H1 (cell line): ENCODE measurements at regions not wholly inside any gene's neighbourhood (a gene's known extent, or its start where the extent isn't known, plus 50 kb on each side); places are given as distances from the start of the nearest gene placed in this dataset.

Experiments used
- CTCF ChIA-PET: fragments of 300-600 bp; sonication (Branson Sonifier 250); formaldehyde crosslinking; loops from one replicate; lab custom pipeline; 2021; ENCODE audit not compliant: partially characterized antibody; lab: Charles Lee
- POLR2A ChIA-PET: fragments of 300-600 bp; sonication (Branson Sonifier 250); formaldehyde crosslinking; loops from one replicate; lab custom pipeline; 2021; ENCODE audit warnings: inconsistent platforms; ENCODE audit not compliant: partially characterized antibody; lab: Charles Lee
- DNase-seq, 2 experiments: peaks; one replicate each; pipeline versions ENCODE4 v3.0.0 to v3.0.0-alpha.2; 2010 to 2022; ENCODE audit warnings: low spot score in 2 of 2, low read depth in 1 of 2, mixed read lengths in 1 of 2
- FAIRE-seq: peaks from 2 replicates; lab custom pipeline; 2011; peaks lifted over from hg19 to GRCh38; lab: Jason Lieb, UNC
- H2AFZ ChIP-seq: 2 replicates; pipeline ENCODE4 v1.8.1; 2012; ENCODE audit warnings: low read length, inconsistent platforms
- H2AK5ac ChIP-seq: 2 replicates; pipeline ENCODE4 v1.6.1; 2013; ENCODE audit warnings: low read depth, low read length
- H2BK120ac ChIP-seq: replicated peaks from 2 replicates; pipeline ENCODE3; 2013; ENCODE audit warnings: low read depth, low read length, inconsistent platforms
- H2BK12ac ChIP-seq: 2 replicates; pipeline ENCODE4 v1.6.1; 2013; ENCODE audit warnings: low read depth, low read length
- H2BK15ac ChIP-seq: 2 replicates; pipeline ENCODE4 v1.6.1; 2013; ENCODE audit warnings: low read length
- H2BK20ac ChIP-seq: 2 replicates; pipeline ENCODE4 v1.6.1; 2013; ENCODE audit warnings: low read length
- H2BK5ac ChIP-seq: 2 replicates; pipeline ENCODE4 v1.6.1; 2013; ENCODE audit warnings: low read depth, low read length
- H3K14ac ChIP-seq: 2 replicates; pipeline ENCODE4 v1.6.1; 2013; ENCODE audit warnings: inconsistent platforms; ENCODE audit not compliant: insufficient read length
- H3K18ac ChIP-seq: 2 replicates; pipeline ENCODE4 v1.6.1; 2013; ENCODE audit warnings: low read length; ENCODE audit errors: extremely low read depth
- H3K23ac ChIP-seq: 2 replicates; pipeline ENCODE4 v1.6.1; 2013; ENCODE audit warnings: inconsistent platforms; ENCODE audit not compliant: insufficient read length
- H3K23me2 ChIP-seq: 2 replicates; pipeline ENCODE4 v1.6.1; 2013; ENCODE audit warnings: low read depth, low read length
- H3K27ac ChIP-seq: 2 replicates; pipeline ENCODE4 v1.6.1; 2011; ENCODE audit warnings: low read depth, low read length, inconsistent platforms
- H3K27me3 ChIP-seq, 4 experiments: replicated peaks in 1 of 4; 1 replicate in 1 of 4; 2 replicates in 3 of 4; pipeline versions ENCODE4 v1.6.1 to v1.8.1; 2011 to 2013; ENCODE audit warnings: low read length in 3 of 4, mild to moderate bottlenecking in 3 of 4, inconsistent platforms in 2 of 4, mixed read lengths in 2 of 4, moderate library complexity in 1 of 4; ENCODE audit not compliant: control insufficient read depth in 3 of 4, insufficient read depth in 3 of 4; ENCODE audit errors: extremely low read depth in 1 of 4
- H3K36me3 ChIP-seq, 4 experiments: 2 replicates each; pipeline versions ENCODE4 v1.6.1 to v1.8.1; 2011 to 2013; ENCODE audit warnings: mild to moderate bottlenecking in 4 of 4, low read length in 3 of 4, moderate library complexity in 2 of 4, control low read depth in 1 of 4, inconsistent platforms in 1 of 4; ENCODE audit not compliant: insufficient read depth in 4 of 4, control insufficient read depth in 2 of 4
- H3K4ac ChIP-seq: replicated peaks from 2 replicates; pipeline ENCODE3; 2013; ENCODE audit warnings: low read length, low read depth, mixed read lengths, inconsistent platforms; ENCODE audit not compliant: insufficient read length
- H3K4me1 ChIP-seq, 4 experiments: replicated peaks in 1 of 4; 1 replicate in 1 of 4; 2 replicates in 3 of 4; pipeline versions ENCODE4 v1.6.1 to v1.8.1; 2011 to 2013; ENCODE audit warnings: low read length in 3 of 4, inconsistent platforms in 2 of 4, mixed read lengths in 1 of 4; ENCODE audit not compliant: insufficient read depth in 4 of 4, control insufficient read depth in 3 of 4
- H3K4me2 ChIP-seq, 2 experiments: 2 replicates each; pipeline versions ENCODE4 v1.6.1 to v1.8.1; 2011 to 2013; ENCODE audit warnings: low read depth in 2 of 2, low read length in 2 of 2, control low read depth in 1 of 2, inconsistent platforms in 1 of 2, mild to moderate bottlenecking in 1 of 2; ENCODE audit not compliant: insufficient read depth in 1 of 2
- H3K4me3 ChIP-seq, 4 experiments: fragments of 200-600, 300-600 bp in 1 of 4; sonication (generic), shearing (Covaris generic), sonication (Bioruptor Twin) in 1 of 4; 2 replicates each; pipeline versions ENCODE4 v1.5.1 to v1.8.1; 2011 to 2016; ENCODE audit warnings: low read length in 4 of 4, low read depth in 3 of 4, control low read depth in 2 of 4, inconsistent platforms in 2 of 4, mild to moderate bottlenecking in 2 of 4, mixed read lengths in 1 of 4, moderate library complexity in 1 of 4; ENCODE audit not compliant: insufficient read depth in 2 of 4; ENCODE audit errors: extremely low read depth in 1 of 4
- H3K56ac ChIP-seq: replicated peaks from 2 replicates; pipeline ENCODE3; 2013; ENCODE audit warnings: low read depth, mild to moderate bottlenecking, mixed read lengths, low read length, inconsistent platforms; ENCODE audit not compliant: insufficient read length
- H3K79me1 ChIP-seq: 2 replicates; pipeline ENCODE4 v1.6.1; 2013; ENCODE audit warnings: low read depth, low read length, control low read depth
- H3K79me2 ChIP-seq, 2 experiments: 2 replicates each; pipeline versions ENCODE4 v1.6.1 to v1.8.1; 2012 to 2013; ENCODE audit warnings: low read length in 2 of 2, mild to moderate bottlenecking in 2 of 2, inconsistent platforms in 1 of 2; ENCODE audit not compliant: insufficient read depth in 2 of 2, control insufficient read depth in 1 of 2
- H3K9ac ChIP-seq, 4 experiments: replicated peaks in 1 of 4; 1 replicate in 1 of 4; 2 replicates in 3 of 4; pipeline versions ENCODE4 v1.6.1 to v1.8.1; 2011 to 2013; ENCODE audit warnings: low read depth in 3 of 4, low read length in 3 of 4, control low read depth in 2 of 4, mild to moderate bottlenecking in 2 of 4, moderate library complexity in 2 of 4, inconsistent platforms in 1 of 4; ENCODE audit errors: extremely low read depth in 1 of 4
- H3K9me3 ChIP-seq, 2 experiments: 2 replicates each; pipeline versions ENCODE4 v1.6.1 to v1.8.1; 2012 to 2013; ENCODE audit warnings: mild to moderate bottlenecking in 2 of 2, moderate library complexity in 2 of 2, control low read depth in 1 of 2, inconsistent platforms in 1 of 2, low read depth in 1 of 2, low read length in 1 of 2, mixed read lengths in 1 of 2; ENCODE audit not compliant: insufficient read depth in 2 of 2
- H4K20me1 ChIP-seq, 2 experiments: replicated peaks in 1 of 2; 2 replicates each; pipeline versions ENCODE3 to v1.8.1; 2011 to 2013; ENCODE audit warnings: inconsistent platforms in 2 of 2, low read length in 2 of 2, mild to moderate bottlenecking in 1 of 2; ENCODE audit not compliant: insufficient read depth in 2 of 2, control insufficient read depth in 1 of 2
- H4K5ac ChIP-seq: 2 replicates; pipeline ENCODE4 v1.6.1; 2013; ENCODE audit warnings: low read length, low read depth, mixed read lengths, inconsistent platforms; ENCODE audit not compliant: insufficient read length
- H4K8ac ChIP-seq: 2 replicates; pipeline ENCODE4 v1.8.0; 2013; ENCODE audit warnings: mild to moderate bottlenecking, moderate library complexity, low read length, inconsistent platforms; ENCODE audit not compliant: insufficient read depth; ENCODE audit errors: extremely low read depth
- H4K91ac ChIP-seq: replicated peaks from 2 replicates; pipeline ENCODE3; 2013; ENCODE audit warnings: low read length, mixed read lengths, inconsistent platforms; ENCODE audit not compliant: insufficient read length
- ATF2 ChIP-seq: IDR thresholded peaks from 2 replicates; pipeline ENCODE4 v1.6.1; 2012; ENCODE audit warnings: low read length, inconsistent platforms
- BCL11A ChIP-seq, 2 experiments: IDR thresholded peaks; one replicate each; pipeline ENCODE4 v1.6.1; 2011; ENCODE audit warnings: low read depth in 2 of 2, low read length in 2 of 2, mild to moderate bottlenecking in 2 of 2
- CHD1 ChIP-seq: IDR thresholded peaks from 2 replicates; pipeline ENCODE4 v1.6.1; 2012; ENCODE audit warnings: low read depth, low read length, improper control_type of control experiment
- CHD2 ChIP-seq: IDR thresholded peaks from 2 replicates; pipeline ENCODE4 v1.6.1; 2012; ENCODE audit warnings: low read length, improper control_type of control experiment
- CTCF ChIP-seq, 3 experiments: IDR thresholded peaks; 1 replicate in 2 of 3; 2 replicates in 1 of 3; pipeline versions ENCODE4 v1.5.1 to v1.6.1; 2011; ENCODE audit warnings: low read length in 3 of 3, mild to moderate bottlenecking in 3 of 3, inconsistent platforms in 2 of 3, low read depth in 1 of 3, moderate library complexity in 1 of 3; ENCODE audit not compliant: insufficient read depth in 1 of 3; ENCODE audit errors: control extremely low read depth in 1 of 3
- JUN ChIP-seq: IDR thresholded peaks from 2 replicates; pipeline ENCODE4 v1.6.1; 2011; ENCODE audit warnings: low read depth, mild to moderate bottlenecking, improper control_type of control experiment, low read length
- POLR2AphosphoS5 ChIP-seq: IDR thresholded peaks from 2 replicates; pipeline ENCODE4 v1.6.1; 2011; ENCODE audit warnings: low read depth, low read length
- RFX5 ChIP-seq: IDR thresholded peaks from 2 replicates; pipeline ENCODE4 v1.6.1; 2011; ENCODE audit warnings: low read depth, low read length, improper control_type of control experiment, borderline replicate concordance
- RNF2 ChIP-seq: fragments of 200-900, 300-1000 bp; sonication (generic); IDR thresholded peaks from 2 replicates; pipeline ENCODE4 v1.7.1; 2016; ENCODE audit warnings: borderline replicate concordance, low read depth, mild to moderate bottlenecking, antibody characterized with exemption, low read length; ENCODE audit not compliant: poor library complexity, severe bottlenecking; ENCODE audit errors: missing control alignments
- SP2 ChIP-seq: IDR thresholded peaks from 2 replicates; pipeline ENCODE4 v1.6.1; 2012; ENCODE audit warnings: mild to moderate bottlenecking, low read length, inconsistent platforms
- YY1 ChIP-seq: IDR thresholded peaks from 2 replicates; pipeline ENCODE4 v1.6.1; 2011; ENCODE audit warnings: low read depth, mild to moderate bottlenecking, low read length
- WGBS, 2 experiments: shearing (Covaris generic) in 1 of 2; methylation state at CpG; one replicate each; pipeline versions ENCODE4 v1.1.6 to v1.1.7; 2013 to 2015; ENCODE audit warnings: low lambda C conversion rate in 2 of 2, mixed read lengths in 2 of 2, inconsistent platforms in 1 of 2, low coverage in 1 of 2, missing lambda C conversion rate in 1 of 2; ENCODE audit not compliant: insufficient replicate concordance in 2 of 2, insufficient coverage in 1 of 2, insufficient read length in 1 of 2; ENCODE audit errors: extremely low coverage in 1 of 2, missing lambda C conversion rate in 1 of 2; 5-methylcytosine and 5-hydroxymethylcytosine counted together

GRCh38 chr17:33798308-33798707, 456.8 kb upstream of the CCL2 start:
- H3K4me3 ChIP-seq = no peak overlapping the region
- no peak for TF ChIP-seq POLR2AphosphoS5
- TF ChIP-seq YY1 = no peak
- TF ChIP-seq CHD1 = no peak
- TF ChIP-seq CTCF (IDR thresholded peaks at IDR 0.05; ENCODE audit: control extremely low read depth in 1 of 3, insufficient read depth in 1 of 3, low read depth in 1 of 3, low read length in 3 of 3) = no peak
- TF ChIP-seq RFX5 = no peak
- no peak for TF ChIP-seq BCL11A (IDR thresholded peaks at IDR 0.05; ENCODE audit: low read depth in 2 of 2, low read length in 2 of 2)
- TF ChIP-seq JUN = no peak
- no peak for TF ChIP-seq RNF2
- no peak for TF ChIP-seq SP2
- TF ChIP-seq ATF2 = no peak
- TF ChIP-seq CHD2 = no peak

More at GRCh38 chr17:33798308-33798707, 456.8 kb upstream of the CCL2 start:
- Histone ChIP-seq H3K14ac (no peak overlapping the region), H2AFZ (no peak overlapping the region), H2BK15ac (no peak overlapping the region), H3K56ac (no peak overlapping the region), H3K9me3 (no peaks in the 10 kb centered on the region), H3K79me1 (no peaks in the 10 kb centered on the region), H4K5ac (no peak overlapping the region), H3K18ac (no peak overlapping the region), H3K36me3 (no peaks in the 10 kb centered on the region; a peak in 1 of 8 replicates), H4K8ac (no peak overlapping the region), H2BK20ac (no peak overlapping the region), H3K23me2 (no peaks in the 10 kb centered on the region), H3K79me2 (no peaks in the 10 kb centered on the region), H3K27me3 (no peaks in the 10 kb centered on the region), H3K27ac (no peak overlapping the region), H3K4me2 (no peak overlapping the region), H3K23ac (no peak overlapping the region), H3K9ac (no peak overlapping the region), H4K20me1 (no peaks in the 10 kb centered on the region), H4K91ac (no peak overlapping the region), H2AK5ac (no peak overlapping the region), H2BK12ac (no peak overlapping the region), H2BK5ac (no peak overlapping the region), H3K4ac (no peak overlapping the region), H2BK120ac (no peak overlapping the region), H3K4me1 (peaks cover 0 to 10% (median 4%) of the 10 kb centered on the region in 4 experiments; a peak in 4 of 7 replicates)
- WGBS, 2 experiments = 81% methylated on average over 5 of the region's 5 CpGs; no CpG with 5 or more reads in 1 of the 2 experiments
- ChIA-PET POLR2A (no interaction called here), CTCF (interaction anchor here (1.0 to 1.4 kb wide), 2 partner anchors 18 to 373 kb away, joined by 3 to 6 read pairs; no protein-coding TSS in a partner anchor)
- FAIRE-seq = no peak
- DNase-seq = no peak
